Left ventricle myocardium superior (tissue), 1 donor: ENCODE measurements at regions not wholly inside any gene's neighbourhood (a gene's known extent, or its start where the extent isn't known, plus 50 kb on each side); places are given as distances from the start of the nearest gene placed in this dataset.
A peak's percentile ranks its signal among the peaks of the same experiment; 100 is the strongest.

Experiments
- ATAC-seq: fragments of 200-7000 bp; cut with Tn5 transposase; one replicate; pipeline ENCODE4 v1.9.1; 2020; ENCODE audit warnings: mild to moderate bottlenecking, moderate library complexity
- DNase-seq: peaks from one replicate; pipeline ENCODE4 v3.0.0-alpha.2; 2020
- intact Hi-C: fragments of 100-400 bp; cut with micrococcal nuclease; formaldehyde crosslinking; loops from one replicate; pipeline ENCODE4 v1.11.0; 2022
- donor health status: DM: no; HTN: yes; CAD: no; lungs with severe emphysema.

DNA sequence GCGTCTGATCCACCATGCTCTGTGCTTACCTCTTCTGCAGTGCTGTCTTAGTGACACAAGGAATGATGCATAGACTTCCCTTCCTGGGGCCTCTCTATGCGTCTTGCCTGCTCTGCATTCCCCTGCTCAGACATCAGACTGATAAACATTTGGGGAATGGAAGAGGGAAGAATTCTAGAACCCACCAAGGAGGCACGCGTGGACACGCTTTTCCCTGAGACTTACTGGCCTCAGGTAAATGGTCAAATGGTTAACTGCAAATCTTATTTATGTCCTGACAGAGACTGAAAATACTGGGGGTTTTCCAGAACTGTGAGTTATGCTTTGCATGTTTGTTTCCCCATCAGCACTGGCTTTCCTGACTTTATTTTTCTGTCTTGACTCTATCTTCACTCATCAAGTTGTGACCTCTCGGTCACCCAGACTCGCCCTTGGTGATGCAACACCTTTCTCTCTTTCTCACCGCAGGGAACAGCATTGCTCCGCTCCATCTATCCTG, 285.9 kb upstream of the FZD8 start:
- intact Hi-C loops: no loop called here
- ATAC-seq (no peak), DNase-seq (no peak)

DNA sequence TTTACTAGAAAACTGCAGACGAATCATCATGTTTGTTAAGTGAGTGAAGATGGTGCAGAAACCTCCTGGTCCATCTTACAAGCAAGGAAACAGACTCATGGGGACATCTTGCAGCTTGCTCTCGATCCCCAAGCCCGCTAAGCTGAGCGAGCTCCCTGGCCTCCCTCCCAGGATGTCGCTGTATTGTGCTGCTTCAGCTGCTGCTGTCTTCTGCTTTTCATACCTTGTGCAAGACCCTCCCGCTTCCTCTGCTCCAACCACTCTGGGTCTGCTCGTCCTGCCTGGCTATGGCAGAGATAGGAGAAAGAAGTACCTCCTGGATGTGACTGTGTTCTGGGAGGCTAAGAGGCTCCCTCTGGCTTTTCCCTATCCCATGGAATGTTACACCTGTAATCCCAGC, 285.2 kb upstream of the FZD8 start:
- ATAC-seq (no peak), DNase-seq (no peak)
- intact Hi-C loops: no loop called here

DNA sequence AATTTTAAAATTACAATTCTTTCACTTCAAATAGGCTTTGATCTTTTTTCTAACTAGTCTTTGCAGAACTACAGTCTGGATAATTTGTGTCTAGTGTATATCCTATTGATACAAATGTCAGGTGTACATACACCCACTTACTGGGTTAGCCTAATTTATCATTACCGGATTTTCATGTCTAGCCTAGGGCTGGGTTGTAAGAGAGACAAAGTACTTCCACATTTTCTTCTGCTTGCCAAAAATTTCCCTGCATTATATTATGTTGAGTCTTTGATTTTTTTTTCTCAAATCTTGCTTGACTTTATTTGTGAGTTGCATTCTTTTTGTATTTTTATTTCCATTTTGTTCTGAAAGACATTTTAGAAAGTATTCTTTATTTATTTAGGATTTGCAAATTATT, 284.8 kb upstream of the FZD8 start:
- DNase-seq: no peak
- intact Hi-C loops: no loop called here
- no peak for ATAC-seq

DNA sequence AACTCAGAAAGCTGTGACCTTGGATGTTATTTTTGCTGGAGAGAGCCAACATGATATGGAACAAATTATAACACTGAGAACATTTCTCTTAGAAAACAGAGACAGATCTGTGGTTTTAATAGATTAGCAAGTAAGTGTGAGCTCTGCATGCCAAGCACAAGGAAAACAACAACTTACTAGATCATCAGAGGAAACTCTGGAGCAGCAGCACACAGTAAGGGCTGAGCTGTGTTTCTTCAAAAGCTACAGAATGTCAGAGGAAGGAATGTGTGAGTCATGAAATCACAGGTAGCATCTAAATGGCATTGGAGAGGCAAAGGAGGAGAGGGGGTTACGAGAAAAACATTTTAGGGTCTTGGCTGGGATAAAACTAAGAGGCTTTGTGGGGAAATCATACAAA, 283.4 kb upstream of the FZD8 start:
- ATAC-seq (no peak), DNase-seq (no peak)
- intact Hi-C loops: no loop called here

DNA sequence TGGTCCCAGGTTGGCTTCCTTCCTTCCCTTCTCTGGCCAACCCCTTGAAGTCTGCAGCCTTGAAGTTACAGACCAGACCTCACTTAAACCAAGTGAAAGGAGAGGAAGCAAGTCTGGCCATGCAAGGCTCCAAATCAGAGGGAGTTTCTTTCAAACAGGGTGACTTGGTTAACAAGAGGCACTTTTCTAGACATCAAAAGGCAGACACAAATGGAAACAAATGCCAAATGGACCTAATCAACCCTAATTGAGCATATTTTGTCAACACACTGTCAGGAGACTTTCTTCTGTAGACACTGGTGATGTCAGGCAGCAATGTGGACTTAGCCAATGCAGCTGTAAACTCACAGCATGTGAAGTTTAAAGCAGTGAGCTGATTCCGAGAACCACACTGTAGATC, 282.7 kb upstream of the FZD8 start:
- intact Hi-C loops: no loop called here
- DNase-seq (no peak), ATAC-seq (no peak)

DNA sequence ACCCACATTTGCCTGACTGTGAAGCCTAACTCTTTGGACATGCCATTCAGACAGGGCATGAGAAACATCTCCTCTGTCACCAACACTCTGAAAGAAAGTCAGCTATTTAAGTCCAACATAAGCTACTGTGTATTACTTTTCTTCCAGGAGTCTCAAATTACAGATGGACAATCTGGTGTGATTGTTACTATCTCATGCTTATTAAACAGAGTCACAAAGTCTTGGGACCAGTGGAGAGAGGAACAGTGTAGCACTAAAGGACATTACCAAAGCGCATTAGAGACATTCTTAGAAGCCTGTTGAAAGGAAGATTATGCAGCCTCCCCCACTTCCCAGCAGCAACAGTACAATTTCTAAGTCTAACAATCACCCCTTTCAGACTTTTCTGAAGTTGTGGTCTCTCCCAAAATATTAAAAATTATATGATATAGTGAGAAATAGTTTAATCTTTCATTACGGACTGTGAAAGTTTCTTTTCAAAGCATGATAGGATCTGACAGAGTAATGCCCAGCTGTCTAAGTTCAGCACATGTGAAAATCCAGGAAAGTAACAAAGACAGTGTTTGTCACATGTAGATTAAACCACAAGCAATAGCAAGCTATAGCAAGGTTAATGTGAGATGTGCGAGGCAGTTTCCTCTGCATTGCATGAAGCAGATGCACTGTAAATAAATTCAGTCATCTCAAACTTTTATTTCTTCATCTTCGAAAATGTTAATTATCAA, 280.9 kb upstream of the FZD8 start:
- ATAC-seq (no peak), DNase-seq (no peak)
- intact Hi-C loops: no loop called here

DNA sequence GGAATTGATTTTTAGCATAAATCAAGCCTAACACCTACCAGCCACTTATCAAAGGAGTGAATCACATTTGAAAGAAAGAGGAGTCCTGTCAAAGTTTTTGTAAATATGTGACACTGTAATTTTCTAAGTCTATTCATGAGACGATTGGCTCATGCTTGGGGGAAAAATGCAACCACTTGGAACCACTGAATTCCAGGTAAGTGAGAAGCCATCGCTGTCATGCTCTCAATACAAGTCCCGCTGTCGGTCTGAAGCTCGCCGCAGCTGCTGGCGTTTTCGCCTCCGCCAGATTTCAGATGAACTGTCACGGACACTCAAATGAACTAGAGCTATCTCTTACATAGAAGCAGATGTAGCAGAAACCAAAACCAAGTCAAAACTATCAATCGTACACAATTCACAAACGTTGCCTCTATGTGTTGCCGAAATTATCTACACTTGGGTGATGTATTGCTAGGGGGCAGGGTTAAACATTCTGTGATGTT, 279.8 kb upstream of the FZD8 start:
- intact Hi-C loops: no loop called here
- ATAC-seq (no peak), DNase-seq (no peak)

DNA sequence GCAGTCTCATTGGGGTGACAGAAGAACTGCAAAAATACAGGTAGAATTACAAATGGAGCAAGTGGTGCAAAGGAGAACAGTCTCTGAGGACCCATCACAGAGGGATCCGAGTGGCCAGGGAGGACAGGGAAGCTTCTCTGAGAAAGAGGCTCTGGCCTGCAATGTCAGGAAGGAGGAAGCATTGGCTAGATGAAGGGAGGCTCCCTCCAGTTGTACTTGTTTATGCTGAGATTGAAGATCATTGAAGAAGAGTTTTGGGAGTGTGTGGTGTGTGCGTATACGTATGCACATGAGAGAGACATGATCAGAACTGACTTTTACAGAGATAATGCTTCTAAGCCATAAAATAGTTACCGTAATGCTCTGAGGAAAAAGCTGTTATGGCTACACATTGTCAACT, 274.7 kb upstream of the FZD8 start:
- intact Hi-C loops: no loop called here
- DNase-seq: no peak
- ATAC-seq: peak; percentile 64

DNA sequence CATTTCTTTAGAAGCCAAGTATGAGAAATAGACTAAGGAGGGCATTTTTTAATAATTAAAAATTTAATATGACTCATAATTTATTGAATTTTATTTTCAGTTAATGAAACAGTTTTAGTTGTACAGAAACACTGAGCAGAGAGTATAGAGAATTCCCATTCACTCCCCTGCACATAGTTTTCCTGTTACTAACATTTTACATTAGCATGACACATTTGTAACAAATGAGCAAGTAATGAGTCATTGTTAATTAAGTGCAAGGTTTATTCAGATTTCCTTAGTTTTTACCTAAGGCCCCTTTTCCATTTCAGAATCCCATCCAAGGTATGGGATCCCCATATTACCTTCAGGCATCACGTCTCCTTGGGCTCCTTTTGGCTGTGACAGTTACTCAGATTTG, 271.5 kb upstream of the FZD8 start:
- DNase-seq: no peak
- intact Hi-C loops: no loop called here
- no peak for ATAC-seq

DNA sequence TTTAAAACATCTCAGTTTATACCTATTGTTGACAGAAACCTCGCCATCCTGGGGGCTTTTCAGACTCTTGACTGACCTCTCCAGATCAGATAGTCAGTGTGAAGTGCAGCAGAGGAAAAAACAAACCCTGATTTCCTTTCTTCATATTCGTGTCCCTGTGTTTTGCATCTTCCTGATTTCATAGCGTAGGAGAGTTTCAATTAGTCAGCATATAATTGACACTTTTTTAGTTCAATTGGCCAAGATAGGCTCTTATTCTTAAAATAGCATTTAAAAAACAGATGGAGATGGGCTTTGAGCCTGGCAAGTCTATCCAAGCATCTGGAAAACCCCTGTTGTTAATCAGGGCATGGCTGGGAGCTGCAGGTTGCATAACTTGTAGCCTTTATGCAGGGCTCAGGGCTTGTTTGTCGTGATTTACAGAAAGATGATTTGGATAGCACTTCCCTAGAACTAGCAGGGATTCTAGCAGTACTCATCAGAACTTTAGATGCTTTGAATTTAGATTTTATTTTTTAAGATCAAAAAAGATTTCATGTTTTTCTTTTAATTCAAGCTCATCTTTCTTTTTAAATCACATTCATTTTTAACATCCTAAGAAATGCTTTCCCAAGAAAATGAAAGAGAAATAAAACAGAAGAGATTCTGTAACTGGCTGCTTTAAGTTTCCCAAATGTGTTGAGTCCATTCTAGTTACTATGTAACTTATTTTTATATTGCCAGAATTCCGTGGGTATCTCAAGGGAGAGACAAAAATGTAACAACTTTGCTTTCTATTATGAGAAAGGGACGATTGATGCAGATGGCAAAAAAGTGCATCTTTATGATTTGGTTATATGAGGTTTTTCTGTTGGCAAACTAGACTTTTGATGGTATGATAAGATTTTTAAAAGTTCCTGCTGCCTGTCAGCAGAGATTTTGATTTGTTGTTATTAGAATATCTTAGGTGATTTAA, 270.8 kb upstream of the FZD8 start:
- ATAC-seq (peak; percentile 59), DNase-seq (no peak)
- intact Hi-C loops: no loop called here

DNA sequence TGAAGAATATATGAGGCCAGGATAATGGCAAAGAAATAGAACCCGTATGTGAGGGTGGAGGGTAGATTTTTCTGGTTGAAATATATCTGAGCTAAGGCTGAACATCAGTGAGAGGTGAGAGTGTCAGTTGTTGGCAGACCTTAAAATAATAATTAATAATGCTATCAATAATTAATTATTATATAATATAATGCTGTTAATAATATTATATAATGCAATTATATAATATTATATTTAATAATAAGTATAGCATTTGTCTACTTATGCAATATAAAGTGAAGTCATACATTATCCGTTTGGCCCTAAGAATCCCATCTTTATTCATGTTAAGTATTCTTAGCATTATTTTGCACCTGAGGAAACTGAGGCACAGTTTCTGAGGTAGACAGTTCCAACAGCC, 269.9 kb upstream of the FZD8 start:
- no peak for DNase-seq
- intact Hi-C loops: no loop called here
- ATAC-seq: no peak

DNA sequence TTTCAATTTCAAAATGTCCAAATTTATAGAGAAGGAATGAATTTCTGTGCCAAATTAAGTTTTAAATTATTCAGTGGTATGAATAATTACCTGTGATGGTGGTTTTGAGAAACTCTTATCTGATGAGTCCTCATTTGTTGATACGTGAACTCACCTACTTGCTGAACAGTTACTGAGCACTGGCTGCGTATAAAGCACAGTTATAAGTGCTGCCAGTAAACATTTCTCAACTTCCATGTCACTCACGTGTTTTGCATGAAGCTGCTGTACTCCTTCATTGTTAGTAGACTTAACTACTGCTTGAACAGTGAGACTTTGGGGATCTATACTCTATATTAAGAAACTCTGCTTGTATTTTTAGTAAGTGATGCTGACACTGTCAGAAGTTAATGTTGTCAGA, 269.1 kb upstream of the FZD8 start:
- DNase-seq: no peak
- intact Hi-C loops: no loop called here
- ATAC-seq: no peak

DNA sequence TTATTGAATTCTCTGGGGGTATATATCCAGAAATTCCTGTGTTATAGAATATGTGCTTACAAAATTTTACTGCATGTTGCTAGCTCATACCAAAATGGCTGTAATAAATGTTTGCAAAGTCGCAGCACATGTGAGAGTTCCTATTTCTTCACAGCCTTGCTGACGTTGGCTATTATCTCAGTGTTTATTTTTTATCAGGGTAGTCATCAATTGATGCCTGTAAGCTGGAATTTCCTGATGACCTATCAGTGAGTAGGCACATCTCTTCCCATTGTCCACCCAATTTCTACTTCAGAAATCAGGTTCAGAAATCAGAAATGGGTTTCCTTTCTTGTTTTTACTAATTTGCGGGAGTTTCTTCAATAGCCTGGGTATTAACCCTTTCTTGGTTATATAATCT, 268.1 kb upstream of the FZD8 start:
- DNase-seq (no peak), ATAC-seq (no peak)
- intact Hi-C loops: no loop called here

DNA sequence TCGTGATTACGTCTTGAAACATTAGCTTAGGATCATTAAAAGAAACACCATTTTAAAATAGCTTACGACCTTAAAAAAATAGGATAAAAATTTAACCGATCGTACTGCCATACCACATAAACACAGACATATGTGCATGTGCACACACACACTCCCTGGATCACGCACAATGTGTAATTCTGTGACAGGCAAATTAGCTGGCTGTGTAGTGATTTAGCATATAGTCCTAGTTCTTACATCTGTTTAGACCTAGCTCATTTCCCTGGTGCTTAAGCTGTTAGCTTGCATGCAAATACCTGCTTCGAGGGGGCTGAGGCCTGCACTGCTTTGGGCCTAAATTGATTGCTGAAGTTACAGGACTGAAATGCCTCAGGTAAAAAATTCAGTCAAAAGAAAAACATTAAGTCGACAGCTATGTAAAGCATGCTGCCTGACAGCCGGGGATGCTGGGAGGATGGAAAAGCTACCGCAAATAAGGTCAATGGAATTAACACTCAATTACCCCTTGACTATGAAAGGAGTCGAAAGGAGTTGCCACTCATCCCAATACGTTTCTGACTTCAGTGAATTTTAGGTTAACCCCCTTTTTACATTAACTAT, 267.1 kb upstream of the FZD8 start:
- intact Hi-C loops: no loop called here
- no peak for ATAC-seq
- DNase-seq: no peak

DNA sequence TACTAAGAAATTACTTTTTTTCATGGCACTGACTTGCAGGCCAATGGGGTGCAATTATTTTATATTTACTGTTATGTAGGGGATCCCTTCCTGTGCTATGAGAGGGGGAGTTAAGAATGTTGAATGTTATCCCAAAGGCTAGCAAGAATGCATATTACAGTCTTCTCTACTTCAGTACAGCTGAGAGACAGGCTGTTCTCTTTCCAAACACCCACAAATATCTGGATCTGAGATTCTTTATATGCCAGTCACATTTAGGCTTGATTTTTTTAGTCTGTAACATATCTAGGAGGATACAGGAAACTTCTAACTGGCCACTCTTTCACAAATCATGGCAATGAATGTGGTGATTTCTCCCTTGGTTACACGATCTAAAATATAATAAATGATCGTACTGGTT, 266.4 kb upstream of the FZD8 start:
- DNase-seq (no peak), ATAC-seq (no peak)

DNA sequence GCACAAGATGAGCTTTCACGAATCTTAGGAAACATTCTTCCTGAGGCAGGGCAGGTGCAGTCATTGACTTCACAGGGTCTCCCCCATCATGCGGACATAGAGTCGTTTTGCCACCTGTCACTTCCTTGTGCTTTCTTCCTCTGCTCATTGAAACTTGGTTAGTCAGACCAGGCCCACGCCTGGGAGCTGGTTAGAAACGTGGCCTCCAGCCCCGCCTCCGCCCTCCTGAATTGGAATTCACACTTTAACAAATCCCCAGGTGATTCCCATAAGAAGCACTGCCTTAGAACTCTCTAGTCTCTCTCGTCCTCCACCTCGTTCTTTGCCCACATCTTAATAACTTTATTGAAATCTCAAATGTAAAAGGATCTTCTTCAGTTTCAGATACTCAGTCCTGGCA, 265.5 kb upstream of the FZD8 start:
- DNase-seq (no peak), ATAC-seq (no peak)
- intact Hi-C loops: no loop called here

More for the DNA sequence above, 266.4 kb upstream of the FZD8 start:
- intact Hi-C loops: no loop called here

DNA sequence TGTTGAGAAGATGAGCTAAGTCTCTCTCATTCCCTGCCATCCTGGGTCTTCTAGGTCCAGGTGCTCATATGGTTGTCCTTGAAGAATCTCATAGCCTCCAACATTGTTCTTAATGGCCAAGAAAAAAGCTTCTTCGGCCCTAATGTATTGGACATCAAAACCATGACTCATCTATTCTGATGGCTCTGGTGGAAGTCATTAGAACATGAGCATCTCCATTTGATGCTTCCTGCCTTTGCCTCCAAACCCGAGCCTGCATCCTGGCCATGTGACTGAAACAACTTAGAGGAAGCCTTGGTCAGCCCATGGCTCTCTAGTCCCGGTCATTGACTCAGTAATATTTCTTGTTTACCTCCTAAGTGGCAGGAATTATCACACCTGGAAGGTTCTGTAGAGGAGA, 264.1 kb upstream of the FZD8 start:
- intact Hi-C loops: no loop called here
- no peak for ATAC-seq
- no peak for DNase-seq

DNA sequence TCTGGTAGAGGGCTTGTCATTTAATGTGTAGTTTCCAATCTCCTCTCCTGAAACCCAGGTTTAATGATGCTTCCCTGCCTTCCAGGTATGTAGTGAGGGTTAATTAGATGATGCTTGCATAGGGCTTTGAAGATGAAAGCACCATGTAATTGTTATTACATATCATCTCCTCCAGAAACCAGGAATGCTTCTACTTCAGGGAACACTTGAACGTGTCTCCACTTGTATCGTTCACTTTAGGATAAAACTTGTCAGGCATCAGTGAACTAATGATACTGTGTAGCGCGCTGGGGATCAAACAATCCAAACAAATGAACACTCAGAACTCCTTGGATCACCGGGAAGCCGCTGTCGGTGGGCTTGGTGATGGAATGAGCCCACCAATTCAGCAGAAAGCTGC, 260.9 kb upstream of the FZD8 start:
- ATAC-seq (no peak), DNase-seq (no peak)
- intact Hi-C loops: no loop called here

DNA sequence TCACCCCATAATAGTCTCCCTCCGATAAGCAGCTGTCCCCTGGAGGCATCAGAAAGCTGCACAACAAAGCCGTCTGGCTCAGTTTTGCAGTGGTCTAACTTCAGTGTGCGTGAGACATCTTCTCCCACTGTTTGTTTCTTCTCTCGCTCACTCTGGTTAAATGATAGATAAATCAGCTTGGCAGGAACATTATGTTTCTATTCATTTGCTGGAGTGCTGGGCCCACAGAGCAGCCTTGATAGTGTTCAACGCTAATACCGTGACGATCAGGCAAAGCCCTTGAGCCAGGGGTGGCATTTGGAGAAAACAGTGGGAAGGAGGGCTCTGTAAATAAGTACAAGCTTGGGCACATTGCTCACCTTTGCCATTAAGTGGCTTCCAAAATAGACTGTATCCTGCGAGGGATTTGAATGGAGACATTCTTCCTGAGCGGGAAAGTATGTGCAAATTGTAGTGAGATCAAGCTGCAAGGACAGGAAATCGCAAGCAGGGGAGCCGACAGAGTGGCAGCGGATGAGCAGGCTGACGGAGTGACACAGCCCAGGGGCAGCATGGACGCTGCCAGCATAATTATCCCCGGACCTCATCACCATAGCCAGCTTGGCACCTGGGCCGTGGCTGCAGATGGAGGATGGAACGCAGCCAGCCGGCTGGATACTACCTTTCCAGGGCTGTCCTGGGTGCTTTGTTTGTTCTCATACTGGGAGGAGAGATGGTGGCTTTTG, 256.8 kb upstream of the FZD8 start:
- intact Hi-C loops: no loop called here
- DNase-seq: peak; percentile 82
- ATAC-seq: peak; percentile 90
